NAMALWA (cell line): ENCODE measurements at regions not wholly inside any gene's neighbourhood (a gene's known extent, or its start where the extent isn't known, plus 50 kb on each side); places are given as distances from the start of the nearest gene placed in this dataset.

Experiments
- DNase-seq: peaks from one replicate; pipeline ENCODE4 v3.0.0-alpha.2; 2015; ENCODE audit warnings: low spot score

- DNase-seq, result no peak
Observed at GRCh38 chr4:98758182-98758581, 99.8 kb upstream of the TSPAN5 start.

GRCh38 chr4:98754736-98755135, 96.3 kb upstream of the TSPAN5 start:
- no peak for DNase-seq

- DNase-seq, result no peak
Observed at GRCh38 chr4:98749206-98749605, 90.8 kb upstream of the TSPAN5 start.

GRCh38 chr4:98748609-98749008, 90.2 kb upstream of the TSPAN5 start:
- no peak for DNase-seq

- no peak for DNase-seq
Observed at GRCh38 chr4:98747393-98748091, 89.1 kb upstream of the TSPAN5 start.

GRCh38 chr4:98746936-98747335, 88.5 kb upstream of the TSPAN5 start:
- no peak for DNase-seq

GRCh38 chr4:98746530-98746929, 88.1 kb upstream of the TSPAN5 start:
- no peak for DNase-seq

- peak; percentile 30 for DNase-seq
Observed at GRCh38 chr4:98745366-98745765, 87.0 kb upstream of the TSPAN5 start.

- no peak for DNase-seq
Observed at GRCh38 chr4:98744372-98745150, 86.2 kb upstream of the TSPAN5 start.

GRCh38 chr4:98741952-98742351, 83.5 kb upstream of the TSPAN5 start:
- no peak for DNase-seq

- no peak for DNase-seq
Observed at GRCh38 chr4:98739751-98740150, 81.3 kb upstream of the TSPAN5 start.

- DNase-seq, result no peak
Observed at GRCh38 chr4:98733601-98734000, 75.2 kb upstream of the TSPAN5 start.

- no peak for DNase-seq
Observed at GRCh38 chr4:98728871-98729270, 70.5 kb upstream of the TSPAN5 start.

- DNase-seq, result no peak
Observed at GRCh38 chr4:98728433-98728832, 70.0 kb upstream of the TSPAN5 start.

- DNase-seq, result no peak
Observed at GRCh38 chr4:98722000-98722399, 63.6 kb upstream of the TSPAN5 start.

GRCh38 chr4:98720871-98721480, 62.6 kb upstream of the TSPAN5 start:
- no peak for DNase-seq

GRCh38 chr4:98716796-98717195, 58.4 kb upstream of the TSPAN5 start:
- DNase-seq, result no peak

- DNase-seq, result no peak
Observed at GRCh38 chr4:98712607-98713006, 54.2 kb upstream of the TSPAN5 start.

- no peak for DNase-seq
Observed at GRCh38 chr4:98711526-98711925, 53.1 kb upstream of the TSPAN5 start.

GRCh38 chr4:98710831-98711230, 52.4 kb upstream of the TSPAN5 start:
- no peak for DNase-seq
